Left ventricle myocardium inferior (tissue), 1 donor: ENCODE measurements at regions not wholly inside any gene's neighbourhood (a gene's known extent, or its start where the extent isn't known, plus 50 kb on each side); places are given as distances from the start of the nearest gene placed in this dataset.
A peak's percentile ranks its signal among the peaks of the same experiment; 100 is the strongest.

Experiments
- DNase-seq: peaks from one replicate; pipeline ENCODE4 v3.0.0-alpha.2; 2020
- H3K27ac ChIP-seq: fragments of 200-600 bp; replicated peaks from 2 replicates; pipeline ENCODE4 v1.8.0; 2021
- H3K27me3 ChIP-seq: fragments of 200-600 bp; 2 replicates; pipeline ENCODE4 v1.8.0; 2021; ENCODE audit warnings: low read depth
- H3K36me3 ChIP-seq: fragments of 200-600 bp; 2 replicates; pipeline ENCODE4 v1.8.0; 2021
- H3K4me1 ChIP-seq: fragments of 200-600 bp; 2 replicates; pipeline ENCODE4 v1.8.0; 2021
- H3K4me3 ChIP-seq: fragments of 200-600 bp; 2 replicates; pipeline ENCODE4 v1.8.0; 2021; ENCODE audit warnings: mild to moderate bottlenecking, moderate library complexity
- H3K9me3 ChIP-seq: fragments of 200-600 bp; replicated peaks from 2 replicates; pipeline ENCODE4 v1.8.0; 2021
- intact Hi-C: fragments of 100-400 bp; cut with micrococcal nuclease; formaldehyde crosslinking; loops from one replicate; pipeline ENCODE4 v1.11.0; 2022
- TF ChIP-seq, protein P1 (sequence below): fragments of 200-600 bp; IDR thresholded peaks from 2 replicates; pipeline ENCODE4 v1.8.0; 2021; ENCODE audit warnings: antibody characterized with exemption, mild to moderate bottlenecking, borderline replicate concordance
- donor health status: DM: no; HTN: yes; CAD: no; lungs with severe emphysema.

DNA sequence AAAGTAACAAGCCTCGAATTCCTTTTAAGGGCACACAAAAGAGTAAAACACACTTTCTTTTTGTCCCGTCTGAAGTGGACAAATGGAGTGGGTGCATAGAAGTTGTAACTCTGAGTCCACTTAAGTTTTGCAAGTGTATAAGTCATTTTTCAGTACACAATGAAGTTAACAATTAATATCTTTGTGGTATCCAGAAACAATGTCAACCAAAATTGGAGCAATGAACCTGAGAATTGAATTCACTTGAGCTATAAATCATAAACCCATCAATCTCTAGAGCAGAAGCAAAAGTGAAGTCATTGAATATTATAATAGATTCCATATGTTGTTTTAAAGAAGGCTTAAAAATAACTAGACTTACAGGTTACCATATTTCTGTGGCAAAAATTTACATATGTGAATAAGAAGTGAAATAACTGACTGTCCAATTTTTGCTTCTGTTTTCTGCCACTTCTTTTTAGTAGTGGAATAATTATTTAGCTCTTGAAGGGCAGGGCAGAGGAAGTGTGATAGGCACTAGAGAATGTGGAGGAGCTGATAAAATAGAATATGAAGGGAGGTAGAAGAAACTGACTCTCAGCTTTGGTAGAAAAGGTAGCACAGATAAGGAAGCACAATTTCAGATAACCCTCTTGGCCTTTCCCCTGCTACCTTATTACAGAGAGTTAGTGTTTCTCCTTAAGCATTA lies 73.9 kb upstream of the RGL1 start:
- intact Hi-C loops, result no loop called here
- TF ChIP-seq, protein P1, sequence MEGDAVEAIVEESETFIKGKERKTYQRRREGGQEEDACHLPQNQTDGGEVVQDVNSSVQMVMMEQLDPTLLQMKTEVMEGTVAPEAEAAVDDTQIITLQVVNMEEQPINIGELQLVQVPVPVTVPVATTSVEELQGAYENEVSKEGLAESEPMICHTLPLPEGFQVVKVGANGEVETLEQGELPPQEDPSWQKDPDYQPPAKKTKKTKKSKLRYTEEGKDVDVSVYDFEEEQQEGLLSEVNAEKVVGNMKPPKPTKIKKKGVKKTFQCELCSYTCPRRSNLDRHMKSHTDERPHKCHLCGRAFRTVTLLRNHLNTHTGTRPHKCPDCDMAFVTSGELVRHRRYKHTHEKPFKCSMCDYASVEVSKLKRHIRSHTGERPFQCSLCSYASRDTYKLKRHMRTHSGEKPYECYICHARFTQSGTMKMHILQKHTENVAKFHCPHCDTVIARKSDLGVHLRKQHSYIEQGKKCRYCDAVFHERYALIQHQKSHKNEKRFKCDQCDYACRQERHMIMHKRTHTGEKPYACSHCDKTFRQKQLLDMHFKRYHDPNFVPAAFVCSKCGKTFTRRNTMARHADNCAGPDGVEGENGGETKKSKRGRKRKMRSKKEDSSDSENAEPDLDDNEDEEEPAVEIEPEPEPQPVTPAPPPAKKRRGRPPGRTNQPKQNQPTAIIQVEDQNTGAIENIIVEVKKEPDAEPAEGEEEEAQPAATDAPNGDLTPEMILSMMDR, result no peak
- Histone ChIP-seq H3K9me3 (no peaks in the 10 kb centered on the region), H3K27me3 (no peaks in the 10 kb centered on the region), H3K4me3 (no peak overlapping the region), H3K27ac (no peak overlapping the region), H3K36me3 (no peaks in the 10 kb centered on the region), H3K4me1 (peaks cover 48% of the 10 kb centered on the region)
- DNase-seq, result no peak

DNA sequence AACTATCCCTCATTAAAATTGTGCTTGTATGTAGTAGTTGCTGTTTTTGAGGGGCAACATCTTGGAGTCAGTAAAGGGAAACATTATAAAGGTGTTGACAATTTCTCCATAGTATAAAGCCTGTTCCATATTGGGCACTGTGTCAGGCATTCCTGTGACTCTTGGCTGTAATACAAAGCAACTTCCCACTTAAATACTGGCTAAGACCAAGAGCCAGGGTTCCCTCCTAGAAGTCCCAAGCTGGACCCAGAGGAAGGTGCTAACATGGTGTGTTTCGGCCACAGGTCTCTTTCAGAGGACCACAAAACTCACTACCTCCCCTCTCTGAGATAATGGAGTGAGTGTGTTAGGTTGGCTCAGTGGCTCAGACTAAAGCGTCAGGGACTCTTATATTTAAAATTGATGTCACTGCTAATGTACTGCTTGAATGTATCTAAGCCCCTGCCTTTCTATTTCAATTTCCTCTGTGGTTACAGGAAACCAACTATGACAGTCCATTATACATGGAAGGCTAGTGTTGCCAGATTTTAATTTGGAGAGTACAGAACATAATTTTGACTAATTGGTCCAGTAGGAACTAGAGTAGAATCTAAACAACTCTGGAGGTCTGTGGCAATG lies 74.7 kb upstream of the RGL1 start:
- intact Hi-C loops, result no loop called here
- Histone ChIP-seq H3K9me3 (no peaks in the 10 kb centered on the region), H3K4me1 (peaks cover 40% of the 10 kb centered on the region), H3K4me3 (no peak overlapping the region), H3K27me3 (no peaks in the 10 kb centered on the region), H3K36me3 (no peaks in the 10 kb centered on the region), H3K27ac (no peak overlapping the region)
- TF ChIP-seq, protein P1, result no peak
- no peak for DNase-seq

DNA sequence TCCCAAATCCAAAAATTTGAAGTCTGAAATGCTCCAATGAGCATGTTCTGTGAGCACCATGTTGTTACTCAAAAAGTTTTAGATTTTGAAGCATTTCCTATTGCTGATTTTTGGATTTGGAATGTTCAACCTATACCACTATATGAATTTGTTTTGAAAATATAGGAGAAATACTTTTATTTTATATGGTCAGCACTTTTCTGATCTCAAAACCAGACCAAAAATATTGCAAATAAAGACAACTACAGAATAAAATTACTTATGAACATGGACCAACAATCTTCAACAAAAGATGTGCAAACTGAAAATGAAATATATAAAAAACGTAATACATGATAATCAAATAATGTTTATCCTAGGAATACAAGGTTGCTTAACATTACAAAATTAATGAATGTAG lies 73.7 kb upstream of the APOBEC4 start:
- TF ChIP-seq, protein P1, result no peak
- no peaks in the 10 kb centered on the region for H3K36me3 ChIP-seq
- H3K9me3 ChIP-seq, result no peaks in the 10 kb centered on the region

DNA sequence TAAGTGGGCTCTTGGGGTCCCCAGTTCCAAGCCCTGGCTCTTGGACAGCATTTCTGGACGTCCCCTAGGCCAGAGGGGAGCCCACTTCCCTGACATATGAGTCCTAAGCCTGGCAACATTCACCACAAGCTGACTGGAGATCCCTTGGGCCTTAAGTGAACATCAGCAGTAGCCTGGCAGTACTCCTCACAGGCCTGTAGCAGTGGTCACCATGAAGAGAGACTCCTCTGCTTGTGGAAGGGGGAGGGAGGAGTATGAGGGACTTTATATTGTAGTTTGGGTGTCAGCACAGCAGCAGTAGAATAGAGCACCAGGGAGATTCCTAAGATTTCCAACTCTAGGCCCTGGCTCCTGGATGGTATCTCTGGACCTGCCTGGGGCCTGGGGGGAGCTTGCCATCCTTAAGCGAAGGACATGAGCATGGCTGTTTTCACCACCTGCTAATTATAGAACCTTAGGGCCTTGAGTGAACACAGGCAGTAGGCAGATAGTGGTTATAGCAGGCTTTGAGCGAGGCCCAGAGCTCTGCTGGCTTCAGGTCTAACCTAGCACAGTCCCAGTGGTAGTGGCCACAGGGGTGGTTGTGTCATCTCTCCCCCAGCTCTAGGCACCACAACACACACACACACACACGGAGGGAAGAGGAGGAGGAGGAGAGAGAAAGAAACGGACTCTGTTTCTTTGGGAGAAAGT lies 71.4 kb upstream of the APOBEC4 start:
- H3K27me3 ChIP-seq, result no peaks in the 10 kb centered on the region
- peak; percentile 19 for DNase-seq
- H3K27ac ChIP-seq, result peak overlapping the region; percentile 73
- no peak overlapping the region for H3K4me3 ChIP-seq
- TF ChIP-seq, protein P1, result no peak
- intact Hi-C loops, result no loop called here
- H3K36me3 ChIP-seq, result no peaks in the 10 kb centered on the region
- H3K4me1 ChIP-seq, result peaks cover 27% of the 10 kb centered on the region
- H3K9me3 ChIP-seq, result no peaks in the 10 kb centered on the region

More for the DNA sequence above, 73.7 kb upstream of the APOBEC4 start:
- no peak overlapping the region for H3K4me3 ChIP-seq
- no peak overlapping the region for H3K27ac ChIP-seq
- H3K27me3 ChIP-seq, result no peaks in the 10 kb centered on the region
- intact Hi-C loops, result no loop called here
- DNase-seq, result no peak
- H3K4me1 ChIP-seq, result peaks cover 38% of the 10 kb centered on the region

DNA sequence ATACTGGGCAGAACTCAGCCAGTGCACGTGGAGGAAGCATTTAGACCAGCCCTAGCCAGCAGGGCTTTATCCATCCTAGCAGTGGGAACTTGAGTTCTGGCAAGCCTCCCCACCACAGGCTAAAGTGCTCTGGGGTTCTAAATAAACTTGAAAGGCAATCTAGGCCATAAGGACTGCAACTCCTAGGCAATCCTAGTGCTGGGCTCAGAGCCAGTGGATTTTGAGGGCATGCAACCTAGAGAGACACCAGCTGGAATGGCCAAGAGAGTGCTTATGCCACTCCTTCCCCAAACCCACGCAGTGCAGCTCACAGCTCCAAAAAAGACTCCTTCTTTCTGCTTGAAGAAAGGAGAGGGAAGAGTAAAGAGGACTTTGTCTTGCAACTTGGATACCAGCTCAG lies 70.5 kb upstream of the APOBEC4 start:
- no peaks in the 10 kb centered on the region for H3K27me3 ChIP-seq
- intact Hi-C loops, result no loop called here
- no peak for DNase-seq
- peaks cover 28% of the 10 kb centered on the region for H3K4me1 ChIP-seq
- H3K9me3 ChIP-seq, result no peaks in the 10 kb centered on the region
- H3K36me3 ChIP-seq, result no peaks in the 10 kb centered on the region
- no peak overlapping the region for H3K4me3 ChIP-seq
- peak overlapping the region; percentile 73 for H3K27ac ChIP-seq
- TF ChIP-seq, protein P1, result no peak
